ENCODE measurements at regions not wholly inside any gene's neighbourhood (a gene's known extent, or its start where the extent isn't known, plus 50 kb on each side); places are given as distances from the start of the nearest gene placed in this dataset.

- in situ Hi-C loops (cut with MboI), result no loop called here
- no peaks in the 10 kb centered on the region for H3K36me3 ChIP-seq (ENCODE audit: control insufficient read depth, insufficient read depth, low read length)
- H3K9ac ChIP-seq (ENCODE audit: insufficient read depth in 1 of 2, low read depth in 2 of 2, low read length in 2 of 2), result no peak overlapping the region
- H3K4me1 ChIP-seq (replicated peaks in 1 of 2; ENCODE audit: control insufficient read depth in 2 of 2, insufficient read depth in 2 of 2, low read length in 2 of 2), result no peaks in the 10 kb centered on the region
- H3K4me3 ChIP-seq, result no peak overlapping the region
- no peaks in the 10 kb centered on the region for H3K27me3 ChIP-seq (ENCODE audit: control insufficient read depth in 2 of 2, insufficient read depth in 2 of 2, low read length in 2 of 2)
- no peaks in the 10 kb centered on the region for H4K20me1 ChIP-seq (replicated peaks; ENCODE audit: control insufficient read depth, insufficient read depth, low read length)
- H2AFZ ChIP-seq (ENCODE audit: low read depth, low read length), result no peak overlapping the region
- ATAC-seq, result no peak
- no peak overlapping the region for H3K27ac ChIP-seq (ENCODE audit: extremely low read depth, low read depth, low read length)
- 0% methylated on average over 4 of the region's 4 CpGs for WGBS (ENCODE audit: insufficient coverage, low coverage, missing lambda C conversion rate)
- FAIRE-seq, result no peak
- no peak for DNase-seq (ENCODE audit: extremely low read depth in 1 of 4, low spot score in 3 of 4)
- ChIA-PET CTCF (ENCODE audit: low intra/inter-chr PET ratio) (no interaction called here), POLR2A (no interaction called here)
- no peak for TF ChIP-seq NFXL1 (CRISPR knock-in tag; IDR thresholded peaks at IDR 0.05)
- TF ChIP-seq ZC3H4 (CRISPR knock-in tag; IDR thresholded peaks at IDR 0.05; ENCODE audit: borderline replicate concordance), result no peak
- TF ChIP-seq SP2 (IDR thresholded peaks at IDR 0.05; ENCODE audit: extremely low read depth, low read depth, low read length, poor library complexity, severe bottlenecking), result no peak
- no peak for TF ChIP-seq EWSR1 (IDR thresholded peaks at IDR 0.05; ENCODE audit: borderline replicate concordance, low read depth, partially characterized antibody)
- TF ChIP-seq CREB3 (tag; conservative IDR thresholded peaks at IDR 0.05; ENCODE audit: low read depth), result no peak
- no peak for TF ChIP-seq HDGF (IDR thresholded peaks at IDR 0.05)
- intact Hi-C loops (cut with micrococcal nuclease), result no loop called here
- H3K79me2 ChIP-seq (ENCODE audit: control insufficient read depth, insufficient read depth, low read length), result no peaks in the 10 kb centered on the region
- BruUV-seq (replicated peaks), result no TSS peak
- no peaks in the 10 kb centered on the region for H3K9me1 ChIP-seq (ENCODE audit: control insufficient read depth, insufficient read depth, low read length)
- no peak overlapping the region for H3K4me2 ChIP-seq (ENCODE audit: insufficient read depth, low read length)
- H3K9me3 ChIP-seq (replicated peaks; ENCODE audit: control insufficient read depth, insufficient read depth, low read depth, low read length), result no peaks in the 10 kb centered on the region
Measured at GRCh38 chr5:130710596-130710995, 454.5 kb downstream of the HINT1 start.

DNA sequence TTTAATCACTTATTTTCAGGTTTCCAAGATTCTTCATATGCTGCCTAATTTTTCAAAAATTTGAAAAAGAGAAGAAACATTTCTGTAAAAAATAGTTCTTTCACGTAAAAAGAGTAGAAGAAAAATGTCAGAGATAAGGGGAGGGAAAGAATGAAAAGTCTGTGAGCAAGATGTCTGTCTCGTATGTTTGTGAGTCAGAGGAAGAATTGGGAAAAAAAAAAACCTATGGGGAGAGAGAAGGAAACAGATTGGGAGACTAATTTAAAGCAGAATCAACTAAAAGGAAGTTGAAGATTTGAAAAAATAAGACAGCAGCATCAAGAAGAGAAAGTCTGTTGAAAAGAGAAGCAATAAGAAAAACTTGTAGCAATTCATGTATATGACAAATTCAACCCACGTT is 456.3 kb downstream of the HINT1 start:
- Histone ChIP-seq H3K36me3 (ENCODE audit: control insufficient read depth, insufficient read depth, low read length) (no peaks in the 10 kb centered on the region), H3K9me1 (ENCODE audit: control insufficient read depth, insufficient read depth, low read length) (no peaks in the 10 kb centered on the region), H3K4me2 (ENCODE audit: insufficient read depth, low read length) (no peak overlapping the region), H3K79me2 (ENCODE audit: control insufficient read depth, insufficient read depth, low read length) (no peaks in the 10 kb centered on the region), H3K9me3 (replicated peaks; ENCODE audit: control insufficient read depth, insufficient read depth, low read depth, low read length) (no peaks in the 10 kb centered on the region), H3K27me3 (ENCODE audit: control insufficient read depth in 2 of 2, insufficient read depth in 2 of 2, low read length in 2 of 2) (no peaks in the 10 kb centered on the region), H4K20me1 (replicated peaks; ENCODE audit: control insufficient read depth, insufficient read depth, low read length) (no peaks in the 10 kb centered on the region), H3K4me3 (no peak overlapping the region), H3K9ac (ENCODE audit: insufficient read depth in 1 of 2, low read depth in 2 of 2, low read length in 2 of 2) (no peak overlapping the region), H2AFZ (ENCODE audit: low read depth, low read length) (no peak overlapping the region), H3K4me1 (replicated peaks in 1 of 2; ENCODE audit: control insufficient read depth in 2 of 2, insufficient read depth in 2 of 2, low read length in 2 of 2) (no peaks in the 10 kb centered on the region), H3K27ac (ENCODE audit: extremely low read depth, low read depth, low read length) (no peak overlapping the region)
- no TSS peak for BruUV-seq (replicated peaks)
- 2% methylated on average over 3 of the region's 3 CpGs for WGBS (ENCODE audit: insufficient coverage, low coverage, missing lambda C conversion rate)
- intact Hi-C loops (cut with micrococcal nuclease), result no loop called here
- DNase-seq (ENCODE audit: extremely low read depth in 1 of 4, low spot score in 3 of 4) (no peak), ATAC-seq (no peak), FAIRE-seq (no peak)
- CTCF ChIA-PET (ENCODE audit: low intra/inter-chr PET ratio), result no interaction called here
- in situ Hi-C loops (cut with MboI), result no loop called here
- POLR2A ChIA-PET, result no interaction called here
- no peak for TF ChIP-seq KLF6 (CRISPR knock-in tag; IDR thresholded peaks at IDR 0.05; ENCODE audit: borderline replicate concordance)
- TF ChIP-seq, protein P1, sequence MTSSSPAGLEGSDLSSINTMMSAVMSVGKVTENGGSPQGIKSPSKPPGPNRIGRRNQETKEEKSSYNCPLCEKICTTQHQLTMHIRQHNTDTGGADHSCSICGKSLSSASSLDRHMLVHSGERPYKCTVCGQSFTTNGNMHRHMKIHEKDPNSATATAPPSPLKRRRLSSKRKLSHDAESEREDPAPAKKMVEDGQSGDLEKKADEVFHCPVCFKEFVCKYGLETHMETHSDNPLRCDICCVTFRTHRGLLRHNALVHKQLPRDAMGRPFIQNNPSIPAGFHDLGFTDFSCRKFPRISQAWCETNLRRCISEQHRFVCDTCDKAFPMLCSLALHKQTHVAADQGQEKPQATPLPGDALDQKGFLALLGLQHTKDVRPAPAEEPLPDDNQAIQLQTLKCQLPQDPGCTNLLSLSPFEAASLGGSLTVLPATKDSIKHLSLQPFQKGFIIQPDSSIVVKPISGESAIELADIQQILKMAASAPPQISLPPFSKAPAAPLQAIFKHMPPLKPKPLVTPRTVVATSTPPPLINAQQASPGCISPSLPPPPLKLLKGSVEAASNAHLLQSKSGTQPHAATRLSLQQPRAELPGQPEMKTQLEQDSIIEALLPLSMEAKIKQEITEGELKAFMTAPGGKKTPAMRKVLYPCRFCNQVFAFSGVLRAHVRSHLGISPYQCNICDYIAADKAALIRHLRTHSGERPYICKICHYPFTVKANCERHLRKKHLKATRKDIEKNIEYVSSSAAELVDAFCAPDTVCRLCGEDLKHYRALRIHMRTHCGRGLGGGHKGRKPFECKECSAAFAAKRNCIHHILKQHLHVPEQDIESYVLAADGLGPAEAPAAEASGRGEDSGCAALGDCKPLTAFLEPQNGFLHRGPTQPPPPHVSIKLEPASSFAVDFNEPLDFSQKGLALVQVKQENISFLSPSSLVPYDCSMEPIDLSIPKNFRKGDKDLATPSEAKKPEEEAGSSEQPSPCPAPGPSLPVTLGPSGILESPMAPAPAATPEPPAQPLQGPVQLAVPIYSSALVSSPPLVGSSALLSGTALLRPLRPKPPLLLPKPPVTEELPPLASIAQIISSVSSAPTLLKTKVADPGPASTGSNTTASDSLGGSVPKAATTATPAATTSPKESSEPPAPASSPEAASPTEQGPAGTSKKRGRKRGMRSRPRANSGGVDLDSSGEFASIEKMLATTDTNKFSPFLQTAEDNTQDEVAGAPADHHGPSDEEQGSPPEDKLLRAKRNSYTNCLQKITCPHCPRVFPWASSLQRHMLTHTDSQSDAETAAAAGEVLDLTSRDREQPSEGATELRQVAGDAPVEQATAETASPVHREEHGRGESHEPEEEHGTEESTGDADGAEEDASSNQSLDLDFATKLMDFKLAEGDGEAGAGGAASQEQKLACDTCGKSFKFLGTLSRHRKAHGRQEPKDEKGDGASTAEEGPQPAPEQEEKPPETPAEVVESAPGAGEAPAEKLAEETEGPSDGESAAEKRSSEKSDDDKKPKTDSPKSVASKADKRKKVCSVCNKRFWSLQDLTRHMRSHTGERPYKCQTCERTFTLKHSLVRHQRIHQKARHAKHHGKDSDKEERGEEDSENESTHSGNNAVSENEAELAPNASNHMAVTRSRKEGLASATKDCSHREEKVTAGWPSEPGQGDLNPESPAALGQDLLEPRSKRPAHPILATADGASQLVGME (CRISPR knock-in tag; IDR thresholded peaks at IDR 0.05), result no peak
- TF ChIP-seq ZNF282 (CRISPR knock-in tag; IDR thresholded peaks at IDR 0.05), result no peak
- no peak for TF ChIP-seq JUNB (CRISPR knock-in tag; conservative IDR thresholded peaks at IDR 0.05)
- no peak for TF ChIP-seq ZFPM2 (CRISPR knock-in tag; IDR thresholded peaks at IDR 0.05)
